HL-60 (cell line): ENCODE measurements at regions not wholly inside any gene's neighbourhood (a gene's known extent, or its start where the extent isn't known, plus 50 kb on each side); places are given as distances from the start of the nearest gene placed in this dataset.
"Not testable (repeated sequence)": the region's sequence is repeated elsewhere in the genome, so short reads cannot be mapped to it uniquely, and the experiment has no call there.

Source experiments
- DNase-seq, 2 experiments: peaks; one replicate each; pipeline ENCODE4 v3.0.0-alpha.2; 2010 to 2020; ENCODE audit warnings: low read depth in 1 of 2, low spot score in 1 of 2
- H3K27ac ChIP-seq: fragments of 250-450 bp; sonication (Bioruptor Pico); replicated peaks from 2 replicates; pipeline ENCODE4 v1.5.1; 2020; ENCODE audit warnings: mild to moderate bottlenecking, moderate library complexity
- H3K27me3 ChIP-seq: fragments of 250-450 bp; sonication (Bioruptor Pico); 2 replicates; pipeline ENCODE4 v1.5.1; 2021; ENCODE audit warnings: mild to moderate bottlenecking, moderate library complexity; ENCODE audit not compliant: insufficient read depth, poor library complexity, severe bottlenecking
- H3K4me3 ChIP-seq: replicated peaks from 2 replicates; pipeline ENCODE4 v1.5.1; 2011; ENCODE audit warnings: mild to moderate bottlenecking, control low read depth, low read length; ENCODE audit not compliant: insufficient read depth
- CTCF ChIP-seq: IDR thresholded peaks from one replicate; pipeline ENCODE4 v1.5.1; 2011; ENCODE audit warnings: low read length, control low read depth, inconsistent platforms; ENCODE audit not compliant: insufficient read depth
- GABPA ChIP-seq: IDR thresholded peaks from 2 replicates; pipeline ENCODE4 v1.6.1; 2012; ENCODE audit warnings: low read depth
- POLR2AphosphoS5 ChIP-seq: IDR thresholded peaks from 2 replicates; pipeline ENCODE4 v1.6.1; 2012; ENCODE audit warnings: low read depth
- SPI1 ChIP-seq: IDR thresholded peaks from 2 replicates; pipeline ENCODE4 v1.6.1; 2012; ENCODE audit warnings: low read depth, mild to moderate bottlenecking, borderline replicate concordance
- TF ChIP-seq, protein P1 (sequence below): IDR thresholded peaks from 2 replicates; pipeline ENCODE4 v1.6.1; 2012; ENCODE audit warnings: low read depth; ENCODE audit not compliant: insufficient replicate concordance

- Histone ChIP-seq H3K27me3 (peaks cover 2% of the 10 kb centered on the region), H3K27ac (no peak overlapping the region), H3K4me3 (no peak overlapping the region)
- TF ChIP-seq GABPA (no peak), POLR2AphosphoS5 (no peak), CTCF (no peak), SPI1 (no peak)
- TF ChIP-seq, protein P1, sequence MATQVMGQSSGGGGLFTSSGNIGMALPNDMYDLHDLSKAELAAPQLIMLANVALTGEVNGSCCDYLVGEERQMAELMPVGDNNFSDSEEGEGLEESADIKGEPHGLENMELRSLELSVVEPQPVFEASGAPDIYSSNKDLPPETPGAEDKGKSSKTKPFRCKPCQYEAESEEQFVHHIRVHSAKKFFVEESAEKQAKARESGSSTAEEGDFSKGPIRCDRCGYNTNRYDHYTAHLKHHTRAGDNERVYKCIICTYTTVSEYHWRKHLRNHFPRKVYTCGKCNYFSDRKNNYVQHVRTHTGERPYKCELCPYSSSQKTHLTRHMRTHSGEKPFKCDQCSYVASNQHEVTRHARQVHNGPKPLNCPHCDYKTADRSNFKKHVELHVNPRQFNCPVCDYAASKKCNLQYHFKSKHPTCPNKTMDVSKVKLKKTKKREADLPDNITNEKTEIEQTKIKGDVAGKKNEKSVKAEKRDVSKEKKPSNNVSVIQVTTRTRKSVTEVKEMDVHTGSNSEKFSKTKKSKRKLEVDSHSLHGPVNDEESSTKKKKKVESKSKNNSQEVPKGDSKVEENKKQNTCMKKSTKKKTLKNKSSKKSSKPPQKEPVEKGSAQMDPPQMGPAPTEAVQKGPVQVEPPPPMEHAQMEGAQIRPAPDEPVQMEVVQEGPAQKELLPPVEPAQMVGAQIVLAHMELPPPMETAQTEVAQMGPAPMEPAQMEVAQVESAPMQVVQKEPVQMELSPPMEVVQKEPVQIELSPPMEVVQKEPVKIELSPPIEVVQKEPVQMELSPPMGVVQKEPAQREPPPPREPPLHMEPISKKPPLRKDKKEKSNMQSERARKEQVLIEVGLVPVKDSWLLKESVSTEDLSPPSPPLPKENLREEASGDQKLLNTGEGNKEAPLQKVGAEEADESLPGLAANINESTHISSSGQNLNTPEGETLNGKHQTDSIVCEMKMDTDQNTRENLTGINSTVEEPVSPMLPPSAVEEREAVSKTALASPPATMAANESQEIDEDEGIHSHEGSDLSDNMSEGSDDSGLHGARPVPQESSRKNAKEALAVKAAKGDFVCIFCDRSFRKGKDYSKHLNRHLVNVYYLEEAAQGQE, result no peak
- no peak for DNase-seq
Measured at GRCh38 chr9:78712903-78713613, 416.1 kb downstream of the PSAT1 start.

- Histone ChIP-seq H3K4me3 (no peak overlapping the region), H3K27ac (no peak overlapping the region), H3K27me3 (peaks cover 2% of the 10 kb centered on the region)
- TF ChIP-seq POLR2AphosphoS5, result no peak
- TF ChIP-seq CTCF, result no peak
- no peak for TF ChIP-seq SPI1
- TF ChIP-seq, protein P1, result no peak
- TF ChIP-seq GABPA, result no peak
- no peak for DNase-seq
Measured at GRCh38 chr9:78713614-78714405, 416.9 kb downstream of the PSAT1 start.

DNA sequence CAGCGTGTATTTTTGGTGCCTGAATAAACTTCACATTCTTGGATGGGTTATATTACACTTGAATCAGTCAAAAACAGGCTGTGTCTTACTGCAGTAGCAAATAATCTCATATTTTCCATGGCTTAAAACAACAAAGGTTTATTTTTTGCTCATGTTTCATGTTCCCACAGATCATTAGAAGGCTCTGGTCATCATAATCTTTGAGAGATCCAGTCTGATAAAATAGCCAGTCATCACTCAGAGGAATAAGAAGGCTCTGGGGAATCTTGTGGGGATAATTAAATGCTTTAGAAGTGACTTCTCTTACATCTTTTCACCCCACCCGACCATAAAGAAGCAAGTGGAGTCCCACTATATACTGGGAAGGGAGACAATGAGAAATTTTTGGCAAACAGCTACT is 417.7 kb downstream of the PSAT1 start:
- no peak for DNase-seq
- no peak overlapping the region for H3K27ac ChIP-seq
- TF ChIP-seq, protein P1, result no peak
- TF ChIP-seq CTCF (no peak), GABPA (no peak)

DNA sequence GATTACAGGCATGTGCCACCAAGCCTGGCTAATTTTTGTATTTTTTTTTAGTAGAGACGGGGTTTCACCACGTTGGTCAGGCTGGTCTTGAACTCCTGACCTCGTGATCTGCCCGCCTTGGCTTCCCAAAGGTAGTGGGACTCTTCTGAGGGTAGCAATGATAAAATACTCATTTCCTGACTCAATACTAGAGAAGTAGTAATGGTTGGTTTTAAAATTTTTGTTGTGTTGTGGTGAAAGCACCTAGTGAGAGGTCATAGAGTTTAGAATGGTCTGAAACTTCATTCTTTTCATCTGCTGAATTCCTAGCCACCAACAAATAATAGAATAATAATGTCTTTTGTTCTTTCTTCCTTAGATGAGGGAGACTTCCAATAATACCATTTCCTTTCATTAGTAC is 422.1 kb downstream of the PSAT1 start:
- not testable (repeated sequence) for H3K27me3 ChIP-seq, H3K27ac ChIP-seq, DNase-seq, H3K4me3 ChIP-seq

More for the DNA sequence above, 417.7 kb downstream of the PSAT1 start:
- H3K27me3 ChIP-seq, result peaks cover 2% of the 10 kb centered on the region
- H3K4me3 ChIP-seq, result no peak overlapping the region
